ENCODE measurements at regions not wholly inside any gene's neighbourhood (a gene's known extent, or its start where the extent isn't known, plus 50 kb on each side); places are given as distances from the start of the nearest gene placed in this dataset.
"Not testable (repeated sequence)": the region's sequence is repeated elsewhere in the genome, so short reads cannot be mapped to it uniquely, and the experiment has no call there.

DNA sequence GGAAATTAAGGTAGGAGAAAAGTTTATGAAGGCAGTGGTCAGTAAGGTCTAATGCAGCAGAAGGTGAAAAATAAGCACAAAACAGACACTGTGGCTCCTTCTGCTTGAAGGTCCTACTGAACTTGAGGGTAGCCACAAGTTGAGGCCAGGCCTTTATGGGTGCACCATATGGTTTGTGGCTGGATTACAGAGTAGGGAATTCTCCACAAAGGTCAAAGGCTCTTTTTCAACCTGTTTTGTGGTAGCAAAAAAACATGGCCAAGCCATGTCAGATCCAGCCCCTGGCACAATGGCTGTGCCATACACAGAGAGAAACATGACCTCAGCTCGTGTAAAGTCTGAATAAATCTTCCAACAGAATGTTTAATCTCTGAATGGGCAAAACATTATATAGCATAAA is 214.0 kb downstream of the SATB1 start:
- H3K27me3 Mint-ChIP-seq (ENCODE audit: unreplicated experiment), result no peaks in the 10 kb centered on the region
- H3K36me3 Mint-ChIP-seq (ENCODE audit: unreplicated experiment), result peaks cover 1% of the 10 kb centered on the region
- DNase-seq (ENCODE audit: extremely low spot score, unreplicated experiment), result no peak
- H3K4me1 Mint-ChIP-seq (ENCODE audit: unreplicated experiment), result no peaks in the 10 kb centered on the region
- H3K27ac Mint-ChIP-seq (ENCODE audit: unreplicated experiment), result no peak overlapping the region
- peaks cover 2% of the 10 kb centered on the region for H3K9me3 Mint-ChIP-seq (ENCODE audit: unreplicated experiment)
- no peak overlapping the region for H3K4me3 Mint-ChIP-seq (ENCODE audit: unreplicated experiment)
- TF ChIP-seq CTCF (IDR thresholded peaks at IDR 0.05), result no peak

GRCh38 chr3:18208856-18209255 is 216.3 kb downstream of the SATB1 start:
- H3K36me3 Mint-ChIP-seq (ENCODE audit: unreplicated experiment), result no peaks in the 10 kb centered on the region
- no peaks in the 10 kb centered on the region for H3K27me3 Mint-ChIP-seq (ENCODE audit: unreplicated experiment)
- no peaks in the 10 kb centered on the region for H3K4me1 Mint-ChIP-seq (ENCODE audit: unreplicated experiment)
- no peak for TF ChIP-seq CTCF (IDR thresholded peaks at IDR 0.05)
- H3K4me3 Mint-ChIP-seq (ENCODE audit: unreplicated experiment), result no peak overlapping the region
- no peak for DNase-seq (ENCODE audit: extremely low spot score, unreplicated experiment)
- no peaks in the 10 kb centered on the region for H3K9me3 Mint-ChIP-seq (ENCODE audit: unreplicated experiment)
- H3K27ac Mint-ChIP-seq (ENCODE audit: unreplicated experiment), result no peak overlapping the region

DNA sequence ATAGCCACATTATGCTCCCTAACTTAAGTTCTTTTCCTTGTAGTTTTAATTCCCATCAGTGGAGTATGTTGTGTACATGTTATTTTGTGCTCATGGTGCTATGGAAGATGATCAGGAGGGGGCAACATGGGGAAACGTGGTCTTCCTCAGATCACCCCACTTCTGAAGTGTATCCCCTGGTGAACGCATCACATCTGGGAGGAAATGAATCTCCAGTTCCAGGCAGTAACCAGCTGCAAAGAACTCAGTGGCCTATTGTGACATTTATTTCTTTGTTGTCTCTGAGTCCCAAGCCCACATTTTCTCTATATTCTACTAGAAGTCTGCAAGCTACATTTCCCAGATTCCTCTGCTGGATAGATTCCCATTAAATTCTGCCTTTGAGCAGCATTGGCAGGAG is 217.0 kb downstream of the SATB1 start:
- TF ChIP-seq CTCF (IDR thresholded peaks at IDR 0.05), result no peak

DNA sequence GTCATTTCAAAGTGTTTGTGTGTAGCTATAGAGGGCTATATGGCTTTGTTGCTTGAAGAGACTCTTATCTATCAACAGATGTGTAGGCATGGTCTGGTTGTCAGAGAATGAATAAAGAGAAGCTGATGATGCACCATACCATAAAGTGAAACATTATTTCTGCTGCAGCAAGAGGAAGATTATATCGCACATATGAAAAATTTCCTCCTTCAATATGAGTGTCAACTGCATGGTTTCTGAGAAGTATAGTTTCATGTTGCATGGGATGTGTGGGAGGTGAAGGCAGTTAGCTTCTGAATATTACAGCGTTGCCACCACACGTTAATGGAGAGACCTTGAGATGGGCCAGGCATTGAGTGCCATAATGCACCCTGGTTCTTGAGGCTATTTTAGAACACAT is 217.9 kb downstream of the SATB1 start:
- Mint-ChIP-seq H3K27me3 (ENCODE audit: unreplicated experiment) (no peaks in the 10 kb centered on the region), H3K27ac (ENCODE audit: unreplicated experiment) (no peak overlapping the region), H3K36me3 (ENCODE audit: unreplicated experiment) (no peaks in the 10 kb centered on the region), H3K4me3 (ENCODE audit: unreplicated experiment) (no peak overlapping the region), H3K9me3 (ENCODE audit: unreplicated experiment) (no peaks in the 10 kb centered on the region), H3K4me1 (ENCODE audit: unreplicated experiment) (no peaks in the 10 kb centered on the region)
- no peak for DNase-seq (ENCODE audit: extremely low spot score, unreplicated experiment)
- TF ChIP-seq CTCF (IDR thresholded peaks at IDR 0.05), result no peak

More for the DNA sequence above, 217.0 kb downstream of the SATB1 start:
- no peak overlapping the region for H3K27ac Mint-ChIP-seq (ENCODE audit: unreplicated experiment)
- no peaks in the 10 kb centered on the region for H3K36me3 Mint-ChIP-seq (ENCODE audit: unreplicated experiment)
- H3K4me1 Mint-ChIP-seq (ENCODE audit: unreplicated experiment), result no peaks in the 10 kb centered on the region
- H3K4me3 Mint-ChIP-seq (ENCODE audit: unreplicated experiment), result no peak overlapping the region
- no peak for DNase-seq (ENCODE audit: extremely low spot score, unreplicated experiment)
- no peaks in the 10 kb centered on the region for H3K9me3 Mint-ChIP-seq (ENCODE audit: unreplicated experiment)
- H3K27me3 Mint-ChIP-seq (ENCODE audit: unreplicated experiment), result no peaks in the 10 kb centered on the region

DNA sequence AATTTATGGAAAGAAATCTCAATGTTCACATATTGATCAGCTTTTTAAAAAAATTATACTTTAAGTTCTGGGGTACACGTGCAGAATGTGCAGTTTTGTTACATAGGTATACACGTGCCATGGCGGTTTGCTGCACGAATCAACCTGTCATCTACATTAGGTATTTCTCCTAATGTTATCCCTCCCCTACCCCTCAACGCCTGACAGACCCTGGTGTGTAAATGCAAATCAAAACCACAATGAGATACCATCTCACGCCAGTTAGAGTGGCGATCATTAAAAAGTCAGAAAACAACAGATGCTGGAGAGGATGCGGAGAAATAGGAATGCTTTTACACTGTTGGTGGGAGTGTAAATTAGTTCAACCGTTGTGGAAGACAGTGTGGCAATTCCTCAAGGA is 219.4 kb downstream of the SATB1 start:
- not testable (repeated sequence) for H3K9me3 Mint-ChIP-seq (ENCODE audit: unreplicated experiment); H3K4me3 Mint-ChIP-seq (ENCODE audit: unreplicated experiment); DNase-seq (ENCODE audit: extremely low spot score, unreplicated experiment); H3K4me1 Mint-ChIP-seq (ENCODE audit: unreplicated experiment); H3K36me3 Mint-ChIP-seq (ENCODE audit: unreplicated experiment); H3K27me3 Mint-ChIP-seq (ENCODE audit: unreplicated experiment); H3K27ac Mint-ChIP-seq (ENCODE audit: unreplicated experiment)

DNA sequence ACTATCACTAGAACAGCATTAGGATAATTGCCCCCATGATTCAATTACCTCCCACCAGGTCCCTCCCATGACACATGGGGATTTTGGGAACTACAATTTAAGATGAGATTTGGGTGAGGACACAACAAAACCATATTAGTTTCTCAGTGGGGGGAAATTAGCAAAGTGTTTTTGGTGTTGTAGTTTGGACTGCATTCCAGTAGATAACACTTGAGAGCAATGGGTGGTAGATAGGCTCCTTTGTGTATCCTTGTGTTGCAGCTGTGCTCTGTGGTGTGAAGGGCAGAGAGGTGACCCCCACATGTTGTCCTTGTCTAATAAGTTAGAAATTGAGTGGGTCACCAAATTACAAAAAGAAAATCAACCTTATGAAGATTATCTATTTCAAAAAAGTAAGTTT is 223.8 kb downstream of the SATB1 start:
- peaks cover 24% of the 10 kb centered on the region for H3K9me3 Mint-ChIP-seq (ENCODE audit: unreplicated experiment)
- H3K4me1 Mint-ChIP-seq (ENCODE audit: unreplicated experiment), result no peaks in the 10 kb centered on the region
- no peak for DNase-seq (ENCODE audit: extremely low spot score, unreplicated experiment)
- TF ChIP-seq CTCF (IDR thresholded peaks at IDR 0.05), result no peak
- no peak overlapping the region for H3K27ac Mint-ChIP-seq (ENCODE audit: unreplicated experiment)
- H3K4me3 Mint-ChIP-seq (ENCODE audit: unreplicated experiment), result no peak overlapping the region
- peaks cover 2% of the 10 kb centered on the region for H3K36me3 Mint-ChIP-seq (ENCODE audit: unreplicated experiment)
- H3K27me3 Mint-ChIP-seq (ENCODE audit: unreplicated experiment), result no peaks in the 10 kb centered on the region
